GM12878 (cell line): ENCODE measurements at regions not wholly inside any gene's neighbourhood (a gene's known extent, or its start where the extent isn't known, plus 50 kb on each side); places are given as distances from the start of the nearest gene placed in this dataset.

Experiments used
- ATAC-seq: fragments of 200-7000 bp; cut with Tn5 transposase; 3 replicates; pipeline ENCODE4 v1.9.1; 2020; ENCODE audit warnings: mild to moderate bottlenecking, moderate library complexity
- BruUV-seq: library from RNA; stranded (reverse); fragments of 400-500 nt; replicated peaks from 2 replicates; lab custom pipeline; 2021; lab: Mats Ljungman, UMichigan
- CTCF ChIA-PET: fragments of 300-600 bp; sonication (Branson Sonifier 250); formaldehyde crosslinking; extraction: SDS; loops from one replicate; lab custom pipeline; 2021; ENCODE audit warnings: inconsistent platforms; lab: Yijun Ruan, JAX
- POLR2A ChIA-PET: fragments of 350-600 bp; formaldehyde crosslinking; extraction: SDS; loops from one replicate; lab custom pipeline; 2021; ENCODE audit warnings: inconsistent platforms; lab: Charles Lee
- RAD21 ChIA-PET: fragments of 300-600 bp; sonication (Branson Sonifier 250); formaldehyde crosslinking; loops from one replicate; lab custom pipeline; 2023; ENCODE audit warnings: antibody characterized with exemption; ENCODE audit not compliant: unreplicated experiment; lab: Charles Lee
- SMC1A ChIA-PET: fragments of 300-600 bp; sonication (Branson Sonifier 250); formaldehyde crosslinking; loops from one replicate; lab custom pipeline; 2023; ENCODE audit not compliant: unreplicated experiment, uncharacterized antibody; lab: Charles Lee
- DNase-seq: peaks from one replicate; pipeline ENCODE4 v3.0.0-alpha.2; 2011; ENCODE audit warnings: low read depth, low spot score
- FAIRE-seq: peaks from 3 replicates; lab custom pipeline; 2011; peaks lifted over from hg19 to GRCh38; lab: Jason Lieb, UNC
- H2AFZ ChIP-seq: 2 replicates; pipeline ENCODE4 v1.6.0; 2011; ENCODE audit warnings: low read depth, low read length, control low read depth; ENCODE audit not compliant: control insufficient read depth
- H3K27ac ChIP-seq: 2 replicates; pipeline ENCODE4 v1.5.1; 2011; ENCODE audit warnings: control low read depth; ENCODE audit not compliant: control insufficient read depth, insufficient read depth
- H3K27me3 ChIP-seq, 2 experiments: replicated peaks in 1 of 2; 2 replicates each; pipeline versions ENCODE4 v1.6.0 to v1.6.1; 2011; ENCODE audit warnings: low read length in 1 of 2; ENCODE audit not compliant: control insufficient read depth in 2 of 2, insufficient read depth in 2 of 2
- H3K36me3 ChIP-seq, 2 experiments: 2 replicates each; pipeline ENCODE4 v1.5.1; 2011; ENCODE audit warnings: low read length in 1 of 2; ENCODE audit not compliant: control insufficient read depth in 2 of 2, insufficient read depth in 2 of 2
- H3K4me1 ChIP-seq: 2 replicates; pipeline ENCODE4 v1.6.1; 2011; ENCODE audit warnings: mild to moderate bottlenecking, low read length, moderate library complexity, mixed read lengths; ENCODE audit not compliant: control insufficient read depth, insufficient read depth
- H3K4me2 ChIP-seq: 2 replicates; pipeline ENCODE4 v1.6.0; 2011; ENCODE audit warnings: control low read depth; ENCODE audit not compliant: control insufficient read depth, insufficient read depth
- H3K4me3 ChIP-seq: fragments of 200-600 bp; sonication (generic); 2 replicates; pipeline ENCODE4 v1.5.1; 2016
- H3K79me2 ChIP-seq: 2 replicates; pipeline ENCODE4 v1.6.0; 2011; ENCODE audit warnings: low read length; ENCODE audit not compliant: control insufficient read depth, insufficient read depth
- H3K9ac ChIP-seq: 2 replicates; pipeline ENCODE4 v1.8.0; 2011; ENCODE audit warnings: low read length, control low read depth, mixed read lengths; ENCODE audit not compliant: control insufficient read depth, insufficient read depth
- H3K9me3 ChIP-seq: replicated peaks from 3 replicates; pipeline ENCODE4 v1.5.1; 2011; ENCODE audit warnings: mild to moderate bottlenecking, low read length; ENCODE audit not compliant: control insufficient read depth, insufficient read depth
- H4K20me1 ChIP-seq: 2 replicates; pipeline ENCODE4 v1.6.0; 2011; ENCODE audit not compliant: control insufficient read depth, insufficient read depth
- BRCA1 ChIP-seq: IDR thresholded peaks from 2 replicates; pipeline ENCODE4 v1.6.1; 2011; ENCODE audit warnings: low read depth, low read length, improper control_type of control experiment
- HDAC6 ChIP-seq: fragments of 200-600 bp; sonication (generic); IDR thresholded peaks from one replicate; pipeline ENCODE4 v1.8.0; 2017; ENCODE audit warnings: antibody characterized with exemption; ENCODE audit not compliant: unreplicated experiment
- IRF4 ChIP-seq: IDR thresholded peaks from 2 replicates; pipeline ENCODE4 v1.6.1; 2011; ENCODE audit warnings: low read depth, low read length
- NR2C2 ChIP-seq: IDR thresholded peaks from 2 replicates; pipeline ENCODE4 v1.6.1; 2011; ENCODE audit warnings: borderline replicate concordance, low read depth; ENCODE audit not compliant: control insufficient read depth, insufficient read length
- PAX5 ChIP-seq: IDR thresholded peaks from 2 replicates; pipeline ENCODE4 v1.6.1; 2011; ENCODE audit warnings: low read depth, low read length, borderline replicate concordance
- PRDM15 ChIP-seq: fragments of 450-650 bp; formaldehyde crosslinking; IDR thresholded peaks from 2 replicates; pipeline ENCODE4 v1.4.0; 2020; ENCODE audit warnings: mild to moderate bottlenecking, moderate library complexity
- RAD51 ChIP-seq: fragments of 450-650 bp; IDR thresholded peaks from 2 replicates; pipeline ENCODE4 v1.6.1; 2016; ENCODE audit warnings: moderate library complexity, mild to moderate bottlenecking, inconsistent platforms
- RB1 ChIP-seq: fragments of 450-650 bp; formaldehyde crosslinking; IDR thresholded peaks from 2 replicates; pipeline ENCODE4 v1.6.1; 2017; ENCODE audit warnings: mild to moderate bottlenecking, borderline replicate concordance
- SIN3A ChIP-seq: IDR thresholded peaks from 2 replicates; pipeline ENCODE4 v1.6.1; 2012; ENCODE audit warnings: low read depth, low read length, improper control_type of control experiment
- SMARCA5 ChIP-seq: fragments of 450-650 bp; IDR thresholded peaks from 2 replicates; pipeline ENCODE4 v1.6.1; 2017; ENCODE audit warnings: mild to moderate bottlenecking
- ZNF207 ChIP-seq: fragments of 450-650 bp; IDR thresholded peaks from 2 replicates; pipeline ENCODE4 v1.6.1; 2014; ENCODE audit warnings: antibody characterized with exemption, mild to moderate bottlenecking, borderline replicate concordance
- WGBS: methylation state at CpG from one replicate; pipeline ENCODE4 v1.1.6; 2016; ENCODE audit warnings: low lambda C conversion rate; ENCODE audit not compliant: insufficient replicate concordance, insufficient coverage; ENCODE audit errors: missing lambda C conversion rate; 5-methylcytosine and 5-hydroxymethylcytosine counted together
- in situ Hi-C: fragments of 300-500 bp; cut with MboI; formaldehyde crosslinking; loops from 9 replicates; pipeline ENCODE4 v1.14.3; 2018; ENCODE audit warnings: mixed read lengths
- intact Hi-C: fragments of 100-400 bp; cut with micrococcal nuclease; formaldehyde crosslinking; loops from one replicate; pipeline ENCODE4 v1.14.2; 2022; ENCODE audit not compliant: unreplicated experiment
- TF ChIP-seq, protein P1 (sequence below): fragments of 450-650 bp; IDR thresholded peaks from 2 replicates; pipeline ENCODE4 v1.6.1; 2017; ENCODE audit warnings: borderline replicate concordance
- TF ChIP-seq, protein P2 (sequence below): fragments of 450-650 bp; IDR thresholded peaks from 2 replicates; pipeline ENCODE4 v1.6.1; 2017; ENCODE audit warnings: mild to moderate bottlenecking, moderate library complexity

GRCh38 chr4:155593793-155594192 is 72.9 kb upstream of the GUCY1A1 start:
- RAD21 ChIA-PET = no interaction called here
- no TSS peak for BruUV-seq
- Histone ChIP-seq H2AFZ (no peak overlapping the region), H3K4me2 (no peak overlapping the region), H3K9ac (no peak overlapping the region), H4K20me1 (no peaks in the 10 kb centered on the region; the same call in 1 of the 2 replicates), H3K4me3 (no peak overlapping the region), H3K36me3 (no peaks in the 10 kb centered on the region), H3K9me3 (no peaks in the 10 kb centered on the region), H3K4me1 (no peaks in the 10 kb centered on the region), H3K79me2 (no peaks in the 10 kb centered on the region), H3K27me3 (no peaks in the 10 kb centered on the region; a peak in 1 of 4 replicates), H3K27ac (no peak overlapping the region)
- SMC1A ChIA-PET = interaction anchor here (1.3 to 1.4 kb wide), 2 partner anchors 10 to 147 kb away, joined by 3 to 5 read pairs; no protein-coding TSS in a partner anchor
- ATAC-seq = no peak
- intact Hi-C loops = no loop called here
- in situ Hi-C loops = no loop called here
- CTCF ChIA-PET = interaction anchor here (1.7 kb wide), 1 partner anchor 9 kb away, joined by 6 read pairs; no protein-coding TSS in a partner anchor
- POLR2A ChIA-PET = no interaction called here
- no peak for FAIRE-seq
- 47% methylated on average over 13 of the region's 13 CpGs for WGBS
- no peak for DNase-seq
- TF ChIP-seq RAD51 (no peak), NR2C2 (no peak), SIN3A (no peak), IRF4 (no peak), SMARCA5 (no peak), RB1 (no peak), ZNF207 (no peak), HDAC6 (no peak), BRCA1 (no peak), PAX5 (no peak), PRDM15 (CRISPR knock-in tag) (no peak)
- TF ChIP-seq, protein P1, sequence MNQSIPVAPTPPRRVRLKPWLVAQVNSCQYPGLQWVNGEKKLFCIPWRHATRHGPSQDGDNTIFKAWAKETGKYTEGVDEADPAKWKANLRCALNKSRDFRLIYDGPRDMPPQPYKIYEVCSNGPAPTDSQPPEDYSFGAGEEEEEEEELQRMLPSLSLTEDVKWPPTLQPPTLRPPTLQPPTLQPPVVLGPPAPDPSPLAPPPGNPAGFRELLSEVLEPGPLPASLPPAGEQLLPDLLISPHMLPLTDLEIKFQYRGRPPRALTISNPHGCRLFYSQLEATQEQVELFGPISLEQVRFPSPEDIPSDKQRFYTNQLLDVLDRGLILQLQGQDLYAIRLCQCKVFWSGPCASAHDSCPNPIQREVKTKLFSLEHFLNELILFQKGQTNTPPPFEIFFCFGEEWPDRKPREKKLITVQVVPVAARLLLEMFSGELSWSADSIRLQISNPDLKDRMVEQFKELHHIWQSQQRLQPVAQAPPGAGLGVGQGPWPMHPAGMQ = no peak
- TF ChIP-seq, protein P2, sequence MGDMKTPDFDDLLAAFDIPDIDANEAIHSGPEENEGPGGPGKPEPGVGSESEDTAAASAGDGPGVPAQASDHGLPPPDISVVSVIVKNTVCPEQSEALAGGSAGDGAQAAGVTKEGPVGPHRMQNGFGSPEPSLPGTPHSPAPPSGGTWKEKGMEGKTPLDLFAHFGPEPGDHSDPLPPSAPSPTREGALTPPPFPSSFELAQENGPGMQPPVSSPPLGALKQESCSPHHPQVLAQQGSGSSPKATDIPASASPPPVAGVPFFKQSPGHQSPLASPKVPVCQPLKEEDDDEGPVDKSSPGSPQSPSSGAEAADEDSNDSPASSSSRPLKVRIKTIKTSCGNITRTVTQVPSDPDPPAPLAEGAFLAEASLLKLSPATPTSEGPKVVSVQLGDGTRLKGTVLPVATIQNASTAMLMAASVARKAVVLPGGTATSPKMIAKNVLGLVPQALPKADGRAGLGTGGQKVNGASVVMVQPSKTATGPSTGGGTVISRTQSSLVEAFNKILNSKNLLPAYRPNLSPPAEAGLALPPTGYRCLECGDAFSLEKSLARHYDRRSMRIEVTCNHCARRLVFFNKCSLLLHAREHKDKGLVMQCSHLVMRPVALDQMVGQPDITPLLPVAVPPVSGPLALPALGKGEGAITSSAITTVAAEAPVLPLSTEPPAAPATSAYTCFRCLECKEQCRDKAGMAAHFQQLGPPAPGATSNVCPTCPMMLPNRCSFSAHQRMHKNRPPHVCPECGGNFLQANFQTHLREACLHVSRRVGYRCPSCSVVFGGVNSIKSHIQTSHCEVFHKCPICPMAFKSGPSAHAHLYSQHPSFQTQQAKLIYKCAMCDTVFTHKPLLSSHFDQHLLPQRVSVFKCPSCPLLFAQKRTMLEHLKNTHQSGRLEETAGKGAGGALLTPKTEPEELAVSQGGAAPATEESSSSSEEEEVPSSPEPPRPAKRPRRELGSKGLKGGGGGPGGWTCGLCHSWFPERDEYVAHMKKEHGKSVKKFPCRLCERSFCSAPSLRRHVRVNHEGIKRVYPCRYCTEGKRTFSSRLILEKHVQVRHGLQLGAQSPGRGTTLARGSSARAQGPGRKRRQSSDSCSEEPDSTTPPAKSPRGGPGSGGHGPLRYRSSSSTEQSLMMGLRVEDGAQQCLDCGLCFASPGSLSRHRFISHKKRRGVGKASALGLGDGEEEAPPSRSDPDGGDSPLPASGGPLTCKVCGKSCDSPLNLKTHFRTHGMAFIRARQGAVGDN = no peak
